ENCODE measurements at regions not wholly inside any gene's neighbourhood (a gene's known extent, or its start where the extent isn't known, plus 50 kb on each side); places are given as distances from the start of the nearest gene placed in this dataset.
"Not testable (repeated sequence)": the region's sequence is repeated elsewhere in the genome, so short reads cannot be mapped to it uniquely, and the experiment has no call there.

DNA sequence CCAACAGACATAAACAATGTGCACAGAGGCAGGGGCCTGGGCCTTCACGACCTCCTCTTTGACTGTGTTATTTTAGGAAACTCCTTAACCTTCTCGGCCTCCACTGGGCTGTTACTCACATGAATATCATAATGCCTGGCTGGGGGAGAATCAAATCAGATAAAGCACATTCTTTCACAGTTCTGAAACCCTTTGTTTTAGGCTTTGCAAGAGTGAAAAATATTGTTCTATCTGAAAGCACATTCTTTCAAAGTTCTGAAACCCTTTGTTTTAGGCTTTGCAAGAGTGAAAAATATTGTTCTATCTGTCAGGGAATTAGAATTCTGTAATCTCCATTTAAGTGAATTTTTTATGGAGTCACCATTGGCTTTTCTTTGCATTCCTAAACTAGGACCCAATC is 50.7 kb upstream of the SYNDIG1 start:
- DNase-seq (ENCODE audit: low spot score), result no peak

DNA sequence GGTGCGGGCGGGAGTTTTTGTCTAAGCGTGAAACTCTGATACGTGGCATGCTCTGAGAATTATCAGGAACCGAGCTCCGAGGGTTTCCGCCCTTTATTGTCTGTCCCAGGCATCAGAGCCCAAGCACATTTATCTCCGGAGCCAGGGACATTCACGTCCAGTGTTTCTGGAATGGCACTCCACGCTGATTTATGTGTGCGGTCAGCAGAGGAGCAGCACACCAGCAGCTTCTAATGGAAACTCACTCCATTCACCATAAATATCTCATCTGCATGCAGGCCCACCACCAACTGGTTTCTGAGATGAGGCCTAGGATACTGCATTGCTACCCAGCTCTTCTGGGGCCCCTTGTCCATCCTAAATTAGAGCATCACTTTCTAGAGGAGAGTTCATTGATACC is 51.9 kb upstream of the SYNDIG1 start:
- DNase-seq (ENCODE audit: low spot score), result no peak

DNA sequence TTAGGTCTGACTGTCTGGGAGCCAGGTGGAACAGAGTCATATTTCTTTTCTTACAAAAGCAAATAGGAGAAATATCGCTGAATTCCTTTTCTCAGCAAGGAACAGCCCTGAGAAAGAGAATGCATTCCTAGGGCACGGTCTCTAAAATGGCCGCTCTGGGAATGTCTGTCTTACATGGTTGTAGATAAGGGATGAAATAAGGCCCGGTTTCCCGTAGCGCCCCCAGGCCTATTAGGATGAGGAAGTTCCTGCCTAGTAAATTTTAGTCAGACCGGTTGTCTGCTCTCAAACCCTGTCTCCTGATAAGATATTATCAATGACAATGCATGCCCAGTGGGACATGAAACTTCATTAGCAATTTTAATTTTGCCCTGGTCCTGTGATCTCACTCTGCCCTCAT is 54.0 kb upstream of the SYNDIG1 start:
- not testable (repeated sequence) for DNase-seq (ENCODE audit: low spot score)

DNA sequence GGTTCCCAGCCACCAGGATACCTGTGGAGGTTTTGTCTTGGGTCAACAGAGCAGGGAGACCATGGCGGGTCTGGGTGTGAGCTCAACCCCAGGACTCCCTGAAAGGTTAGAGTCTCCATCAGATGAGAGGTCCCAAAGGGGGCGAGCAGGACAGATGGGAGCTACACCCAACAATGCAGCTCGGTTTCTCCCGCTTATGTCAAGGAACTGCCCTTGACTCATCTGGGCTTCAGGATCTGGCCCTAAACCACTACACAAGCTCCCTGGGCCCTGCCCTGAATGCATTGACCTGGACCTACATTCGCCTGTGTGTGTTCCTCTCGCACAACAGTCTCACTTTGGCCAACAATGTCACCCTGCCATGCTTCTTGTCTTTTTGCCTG is 57.6 kb upstream of the SYNDIG1 start:
- DNase-seq (ENCODE audit: low spot score), result no peak

DNA sequence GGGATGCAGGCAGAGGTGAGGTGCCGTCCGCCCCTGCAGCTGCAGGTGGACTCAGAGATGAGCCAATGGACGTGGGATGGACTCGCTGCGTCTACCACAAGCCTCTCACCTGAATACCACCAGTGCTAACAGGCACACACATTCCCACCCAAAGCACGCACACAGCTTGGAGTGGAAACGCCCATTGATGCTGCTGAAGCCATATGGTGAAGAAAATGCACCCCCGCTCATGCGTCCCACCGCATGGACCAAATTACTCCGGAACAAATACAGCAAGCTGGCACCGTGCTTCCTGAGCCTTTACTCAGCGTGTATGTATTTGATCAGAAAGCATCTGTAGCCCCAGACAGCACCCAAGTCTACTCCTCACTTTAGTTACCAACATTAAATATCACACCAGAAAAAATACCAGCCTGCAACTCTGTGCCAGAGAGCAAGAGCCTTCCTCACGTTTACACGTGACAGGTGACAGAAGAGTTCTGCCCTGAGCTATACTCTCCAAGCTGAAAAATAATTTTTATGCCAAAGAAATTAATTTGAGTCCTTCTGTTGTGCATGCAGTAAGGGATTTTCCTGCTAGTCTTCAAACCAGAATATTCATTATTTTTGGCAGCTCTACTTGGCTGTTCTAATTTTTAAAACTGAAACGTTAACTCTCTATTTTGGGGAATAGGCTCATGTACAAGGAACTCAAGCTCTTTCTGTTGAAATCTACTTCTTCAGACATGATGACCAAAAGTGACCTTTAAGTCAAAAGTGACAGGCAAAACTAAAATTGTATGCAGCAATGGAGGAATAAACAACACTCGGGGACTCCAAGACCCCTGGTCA is 58.2 kb upstream of the SYNDIG1 start:
- DNase-seq (ENCODE audit: low spot score), result peak; percentile 25

DNA sequence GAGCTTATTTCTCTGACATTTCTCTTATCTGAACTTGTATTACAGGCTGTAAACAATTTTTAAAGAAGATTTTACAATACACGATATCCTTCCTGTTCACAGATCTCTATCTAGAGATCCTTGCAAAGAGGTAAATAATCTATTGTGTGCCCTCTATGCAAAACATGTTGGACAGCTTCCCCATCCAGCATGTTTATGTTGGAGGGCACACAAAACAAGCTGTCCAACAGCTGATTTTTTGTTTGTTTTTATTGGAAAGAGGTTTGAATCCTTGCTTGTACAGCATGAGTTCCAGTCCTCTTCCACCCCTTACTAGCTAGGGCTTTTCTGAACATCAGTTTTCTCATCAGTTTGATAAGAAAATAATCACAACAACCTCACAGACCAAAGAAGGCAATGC is 62.3 kb upstream of the SYNDIG1 start:
- DNase-seq (ENCODE audit: low spot score), result no peak

DNA sequence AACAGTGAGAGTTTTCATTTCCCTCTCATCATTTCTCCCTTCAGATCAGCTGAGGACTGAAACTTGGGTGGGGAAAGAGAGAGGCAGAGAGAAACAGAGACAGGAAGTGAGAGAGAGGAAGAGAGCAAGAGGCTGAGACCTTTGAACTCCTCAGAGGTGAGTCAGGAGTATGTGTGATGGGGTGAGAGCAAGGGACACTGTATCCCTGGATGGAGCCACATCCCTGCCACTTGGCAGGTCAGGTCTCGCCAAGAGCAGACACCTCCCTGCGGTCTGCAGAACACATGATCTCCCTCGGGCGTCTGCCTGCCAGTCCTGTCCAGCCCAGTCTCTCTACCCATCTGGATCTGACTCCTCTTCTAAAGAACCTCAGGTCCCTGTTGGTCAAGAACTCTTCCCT is 62.7 kb upstream of the SYNDIG1 start:
- no peak for DNase-seq (ENCODE audit: low spot score)

DNA sequence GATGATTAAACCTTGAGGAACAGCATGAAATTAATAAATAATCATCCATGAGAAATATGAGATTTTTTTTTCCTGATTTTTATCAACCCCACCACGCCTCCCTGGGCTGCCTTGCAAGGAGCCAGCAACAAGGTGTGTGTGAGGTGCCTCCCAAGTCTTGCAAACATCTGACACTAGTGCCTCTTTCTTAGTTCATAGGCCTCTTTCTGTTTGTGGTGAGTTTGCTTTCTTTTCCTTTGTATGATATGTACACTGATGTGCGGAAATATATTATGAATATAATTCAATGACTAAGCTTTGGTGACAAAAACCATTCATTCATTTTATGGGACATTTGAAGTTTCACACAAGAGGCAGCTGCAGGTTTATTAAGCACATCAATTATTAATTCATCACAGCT is 63.2 kb upstream of the SYNDIG1 start:
- DNase-seq (ENCODE audit: low spot score), result no peak

DNA sequence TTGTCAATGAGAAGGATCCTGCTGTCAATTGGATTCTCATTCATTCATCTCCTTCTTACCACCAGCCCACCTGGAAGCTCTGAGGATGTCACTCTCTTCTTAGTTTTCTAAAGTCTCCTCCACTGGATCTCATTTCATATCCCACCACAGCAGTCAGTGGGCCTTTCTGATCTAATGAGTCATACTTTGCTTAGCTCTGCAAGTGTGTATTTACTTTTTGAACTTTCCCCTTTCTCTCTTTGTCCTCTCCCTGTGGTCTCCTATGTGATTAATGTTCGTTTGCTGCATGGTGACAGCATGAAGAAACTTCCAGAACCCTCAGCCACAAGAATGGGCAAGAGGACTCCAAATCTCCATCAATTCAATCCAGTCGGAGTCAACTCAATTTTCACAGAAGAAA is 63.6 kb upstream of the SYNDIG1 start:
- DNase-seq (ENCODE audit: low spot score), result no peak

DNA sequence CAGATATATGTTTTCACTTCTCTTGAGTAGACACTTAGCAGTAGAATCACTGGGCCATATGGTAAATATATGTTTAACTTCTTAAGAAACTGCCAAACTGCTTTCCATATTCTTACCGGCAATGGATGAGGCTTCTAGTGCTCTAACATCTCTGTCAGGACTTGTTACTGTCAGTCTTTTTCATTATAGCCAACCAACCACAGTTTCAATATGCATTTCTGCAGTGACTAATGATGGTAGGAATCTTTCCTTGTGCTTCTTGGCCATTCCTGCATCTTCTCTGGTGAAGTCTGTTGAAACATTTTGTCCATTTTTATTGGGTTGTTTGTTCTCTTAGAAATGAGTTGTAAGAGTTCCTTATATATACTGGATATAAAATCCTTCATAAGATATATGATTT is 66.0 kb upstream of the SYNDIG1 start:
- DNase-seq (ENCODE audit: low spot score), result no peak

DNA sequence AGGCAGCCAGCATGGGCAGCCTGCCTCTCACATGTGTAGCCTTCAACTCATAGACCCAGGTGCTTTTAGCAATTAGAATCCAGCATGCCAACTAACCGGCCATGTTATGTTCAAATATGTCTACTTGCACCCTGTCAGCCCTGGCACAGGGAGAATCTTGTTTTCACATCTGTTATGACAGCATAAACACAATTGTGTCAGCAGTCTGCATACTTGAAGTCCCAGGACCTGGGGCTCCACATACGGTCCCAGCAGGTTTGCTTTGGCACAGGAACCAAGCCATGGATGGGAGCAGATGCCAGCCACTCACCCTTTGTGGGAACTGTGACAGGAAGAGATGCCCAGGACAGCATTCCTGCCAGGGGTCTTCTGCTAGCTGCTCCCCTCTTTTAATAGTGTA is 67.2 kb upstream of the SYNDIG1 start:
- peak; percentile 46 for DNase-seq (ENCODE audit: low spot score)

DNA sequence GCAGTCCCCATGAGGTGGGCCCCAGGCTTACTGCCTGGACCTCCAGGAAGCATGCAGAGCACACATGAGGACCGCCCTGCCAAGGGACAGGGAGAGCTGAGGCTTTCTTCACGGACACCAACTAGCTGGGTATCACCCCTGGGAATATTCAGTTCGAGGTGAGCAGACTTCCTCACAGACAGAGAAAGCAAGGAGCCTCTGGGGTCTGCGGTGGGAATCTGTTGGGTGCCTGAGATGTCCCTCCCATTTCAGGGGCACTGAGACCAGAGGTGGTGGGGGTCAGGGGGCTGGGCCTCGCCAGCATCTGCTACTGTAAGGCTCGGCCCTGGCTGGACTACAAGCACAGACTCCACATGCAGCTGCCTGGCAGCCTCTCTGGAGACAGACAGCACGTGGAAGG is 74.3 kb upstream of the SYNDIG1 start:
- DNase-seq (ENCODE audit: low spot score), result no peak

DNA sequence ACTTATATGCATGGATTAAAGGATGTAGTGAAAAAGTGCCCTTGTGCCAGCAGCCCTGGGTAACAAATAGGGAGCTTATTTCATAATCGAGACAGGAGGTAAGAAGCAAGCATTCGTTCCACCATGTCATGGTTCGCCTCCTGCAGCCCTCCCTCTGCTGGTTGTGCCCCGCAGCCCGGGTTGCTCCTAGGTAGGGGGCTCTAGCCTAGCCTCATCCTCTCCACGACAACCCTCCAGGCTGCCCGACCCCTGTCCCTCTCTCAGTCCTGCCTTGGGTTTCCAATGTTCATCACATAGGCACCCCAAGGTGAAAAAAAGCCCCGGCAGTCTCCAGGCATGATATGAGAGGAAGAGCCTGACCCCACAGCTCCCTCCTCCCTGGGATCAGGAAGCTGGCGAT is 75.5 kb upstream of the SYNDIG1 start:
- DNase-seq (ENCODE audit: low spot score), result no peak

DNA sequence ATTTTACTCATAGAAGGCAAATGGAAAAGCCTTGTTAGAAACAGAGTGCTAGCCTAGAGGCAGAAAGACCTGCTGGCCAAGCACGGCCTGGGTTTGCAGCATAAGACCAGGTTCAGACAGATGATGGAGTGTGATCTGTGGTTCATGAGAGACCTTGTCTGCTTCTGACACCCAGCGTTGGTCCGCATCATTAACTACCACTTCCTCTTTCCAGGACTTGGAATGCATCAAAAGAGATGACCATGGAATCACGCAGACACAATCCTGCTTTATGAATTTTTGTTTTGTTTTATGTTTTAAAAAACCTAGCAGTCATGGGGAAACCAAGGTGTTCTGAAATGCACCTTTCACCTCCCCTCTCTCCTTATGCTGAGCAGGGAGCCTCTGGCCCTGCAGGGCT is 76.8 kb upstream of the SYNDIG1 start:
- DNase-seq (ENCODE audit: low spot score), result no peak

DNA sequence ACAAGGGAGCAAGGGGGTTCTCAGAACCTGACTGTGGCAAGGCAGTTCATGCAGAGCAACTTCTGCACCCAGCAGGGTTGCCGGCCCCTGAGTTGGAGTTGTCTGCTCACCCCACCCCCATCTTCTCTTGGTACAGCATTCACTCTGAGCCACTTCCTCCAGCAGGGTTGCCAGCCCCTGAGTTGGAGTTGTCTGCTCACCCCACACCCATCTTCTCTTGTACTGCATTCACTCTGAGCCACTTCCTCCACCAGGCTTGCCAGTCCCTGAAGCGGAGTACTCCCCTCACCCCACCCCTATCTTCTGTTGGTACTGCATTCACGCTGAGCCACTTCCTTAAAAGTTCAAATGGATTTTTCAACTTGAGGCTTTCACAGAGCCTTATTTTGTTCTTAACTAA is 79.7 kb upstream of the SYNDIG1 start:
- DNase-seq (ENCODE audit: low spot score), result no peak

DNA sequence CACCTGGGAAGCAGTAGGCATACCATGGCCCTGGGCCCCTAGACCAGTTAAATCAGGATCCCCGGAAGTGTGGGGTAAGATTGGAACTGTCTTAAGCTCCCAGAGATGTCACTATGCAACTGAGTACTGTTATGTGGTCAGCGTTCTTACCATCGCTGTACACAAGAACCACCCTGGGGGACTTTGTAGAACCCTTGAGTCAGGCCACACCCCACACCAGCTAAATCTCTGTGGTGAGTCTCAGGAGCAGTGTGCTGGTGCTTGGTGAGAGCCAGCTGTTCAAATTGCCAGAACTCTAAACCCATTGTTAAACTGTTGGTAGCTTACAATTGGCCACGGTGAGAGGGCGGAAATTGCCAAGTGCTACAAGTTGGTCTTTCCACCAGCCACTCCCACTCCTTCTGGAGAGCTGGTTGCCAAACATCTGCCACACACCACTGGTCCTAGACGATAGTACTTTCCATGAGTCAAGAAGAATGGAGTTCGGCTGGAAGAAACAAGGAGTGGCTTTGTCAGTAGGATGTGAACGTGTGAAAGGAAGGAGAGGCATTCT is 80.5 kb upstream of the SYNDIG1 start:
- DNase-seq (ENCODE audit: low spot score), result no peak

DNA sequence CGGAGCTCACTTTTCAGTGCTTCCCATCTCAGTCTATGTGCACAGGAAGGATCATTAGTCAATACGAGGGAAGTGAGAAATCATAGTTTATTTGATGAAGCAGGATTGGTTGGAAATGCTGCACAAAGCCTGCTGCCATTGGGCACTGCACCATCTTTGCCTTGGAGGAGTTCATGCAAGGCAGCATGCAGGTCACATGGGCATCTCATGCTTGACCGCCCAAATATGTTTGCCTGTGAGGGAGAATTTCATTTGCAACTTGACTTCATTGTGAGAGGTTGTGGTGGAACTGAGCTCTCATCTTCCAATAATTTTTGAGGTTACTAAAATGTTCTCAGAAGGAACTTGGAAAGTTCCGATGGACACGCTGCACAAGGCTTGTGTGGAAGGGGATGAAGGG is 83.9 kb upstream of the SYNDIG1 start:
- DNase-seq (ENCODE audit: low spot score), result no peak

DNA sequence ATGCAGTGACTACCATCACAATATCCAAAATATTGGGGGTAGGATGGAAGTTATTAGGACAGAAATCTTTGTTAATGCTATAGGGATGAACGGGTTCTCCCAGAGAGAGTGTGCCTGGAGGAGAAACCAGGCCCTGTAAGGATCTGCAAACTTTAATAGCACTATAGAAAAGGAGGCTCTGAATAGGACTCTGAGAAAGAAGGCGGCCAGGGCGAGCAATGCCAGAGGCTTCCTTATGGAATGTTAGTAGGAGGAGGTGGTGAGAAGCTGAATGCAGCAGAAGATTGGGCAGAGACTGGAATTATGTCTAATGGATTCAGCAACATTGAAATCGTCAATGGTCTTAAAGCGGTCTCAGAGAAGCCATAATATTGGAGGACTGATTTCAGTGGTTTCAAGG is 84.6 kb upstream of the SYNDIG1 start:
- no peak for DNase-seq (ENCODE audit: low spot score)

DNA sequence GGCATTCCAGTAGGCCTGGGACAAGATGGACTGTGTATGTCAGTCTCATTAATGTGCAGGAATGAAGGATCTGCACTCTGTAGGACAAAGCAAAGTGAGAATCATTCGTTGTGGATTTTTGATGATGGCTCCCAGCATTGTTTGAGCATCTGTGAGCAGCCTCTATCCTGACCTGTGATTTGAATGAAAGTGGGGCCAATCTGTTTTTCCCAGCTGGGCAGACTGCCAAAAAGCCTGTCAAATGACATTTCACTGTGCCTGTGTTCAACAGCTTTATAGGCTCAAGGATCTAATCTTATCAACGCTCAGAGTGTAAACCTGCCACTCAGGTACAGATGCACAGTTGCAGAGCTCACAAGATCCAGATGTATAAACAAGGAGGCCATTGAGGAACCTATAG is 86.7 kb upstream of the SYNDIG1 start:
- peak; percentile 83 for DNase-seq (ENCODE audit: low spot score)

DNA sequence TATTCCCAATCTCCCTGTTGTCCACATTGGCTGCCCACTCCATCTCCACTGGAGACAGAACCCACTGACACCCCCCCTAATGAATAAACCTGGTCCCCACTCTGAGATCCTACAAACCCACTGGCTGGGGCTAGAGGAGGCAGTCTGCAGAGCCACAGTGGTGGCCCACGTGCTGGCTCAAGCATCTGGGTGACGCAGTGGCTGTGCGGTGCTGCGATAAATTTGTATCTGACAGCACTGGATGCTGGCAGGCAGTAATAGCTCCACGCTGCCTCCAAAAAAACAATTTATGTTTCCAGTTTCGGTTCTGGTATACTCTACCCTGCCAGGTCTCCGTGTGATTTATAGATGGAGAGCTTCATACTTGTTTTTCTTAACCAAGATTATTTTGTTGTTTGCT is 87.1 kb upstream of the SYNDIG1 start:
- DNase-seq (ENCODE audit: low spot score), result no peak

DNA sequence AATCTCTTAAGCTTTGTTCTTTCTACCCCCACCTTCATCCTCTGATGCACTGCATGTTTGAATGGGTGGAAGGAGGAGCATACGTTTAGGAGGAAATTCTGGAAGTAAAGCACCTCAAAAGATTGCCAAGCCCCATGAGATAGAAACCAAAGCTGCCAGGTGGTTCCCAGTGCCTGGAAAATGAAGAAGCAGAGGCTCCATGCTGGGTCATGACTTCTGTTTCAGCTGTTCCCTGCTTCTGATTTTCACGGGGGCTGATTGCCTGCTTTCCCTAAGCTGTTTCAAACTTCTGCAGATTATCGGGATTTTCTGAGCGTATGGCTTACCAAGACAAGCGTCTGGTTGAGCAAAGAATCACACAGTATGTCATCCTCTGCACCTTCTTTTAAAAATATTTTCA is 87.5 kb upstream of the SYNDIG1 start:
- peak; percentile 55 for DNase-seq (ENCODE audit: low spot score)

DNA sequence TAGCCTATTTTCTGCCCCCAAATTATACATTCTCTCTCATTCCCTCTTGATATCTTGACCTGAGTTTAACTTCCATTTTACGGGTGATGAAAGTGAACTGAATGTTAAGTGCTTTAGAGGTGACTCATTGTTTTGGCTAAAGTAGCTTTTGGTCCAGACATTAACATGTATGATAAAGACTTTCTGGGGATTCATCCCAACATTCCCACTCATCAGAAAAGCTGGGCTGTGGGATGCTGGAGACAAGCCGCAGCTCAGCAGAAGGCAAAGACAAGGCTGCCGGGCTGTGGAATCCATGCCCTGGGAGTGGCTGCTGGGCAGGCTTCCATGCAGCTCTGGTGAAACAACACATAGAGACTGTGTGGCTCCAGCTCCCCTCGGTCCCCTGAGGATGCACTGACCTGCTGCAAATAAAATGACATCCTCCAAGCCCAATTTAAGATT is 89.9 kb upstream of the SYNDIG1 start:
- DNase-seq (ENCODE audit: low spot score), result no peak

DNA sequence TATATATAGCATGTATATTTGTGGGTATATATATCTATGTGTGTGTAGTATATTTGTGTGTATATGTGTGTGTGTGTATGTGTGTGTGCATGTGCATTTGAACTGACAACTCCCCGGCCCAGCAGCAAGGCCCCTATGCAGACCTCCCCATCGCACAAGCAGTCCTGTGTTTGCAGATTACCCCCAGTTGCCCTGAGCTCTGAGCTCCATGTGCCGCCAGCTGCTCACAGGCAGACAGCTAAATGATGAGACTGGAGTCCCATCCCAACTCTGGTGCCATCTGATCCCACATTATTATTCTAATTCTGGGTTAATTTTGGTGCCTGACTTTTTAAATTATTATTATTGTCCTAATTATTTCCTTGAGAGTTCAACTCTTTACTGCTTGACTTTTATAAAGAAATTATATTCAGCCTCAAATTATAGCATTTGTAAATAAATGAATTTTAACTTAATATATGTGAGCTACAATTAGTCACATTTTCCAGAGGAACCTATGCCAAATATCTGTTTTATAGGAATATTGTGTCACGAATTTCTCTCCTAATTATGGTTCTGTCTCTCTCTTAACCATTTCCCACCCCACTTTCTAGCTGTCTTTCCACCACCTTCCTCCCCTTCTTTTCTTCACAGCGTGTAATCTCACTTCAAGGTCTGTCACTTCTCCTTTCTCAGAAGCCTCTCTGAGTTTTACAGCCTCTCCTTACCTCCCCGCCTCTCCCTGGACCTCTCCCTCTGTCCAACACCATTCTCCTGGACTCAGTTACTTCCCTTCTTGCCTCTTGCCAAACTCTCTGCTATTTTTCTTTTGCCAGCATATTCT is 90.6 kb upstream of the SYNDIG1 start:
- DNase-seq (ENCODE audit: low spot score), result no peak

Measured in cerebellar cortex (tissue), 1 donor.